Stimulated activated CD4-positive, alpha-beta T cell treated with anti-CD3 and anti-CD28 coated beads, Interleukin-1b, Interleukin-23, amount 100 ng/mL, for 4 hours (primary cell): ENCODE measurements at regions not wholly inside any gene's neighbourhood (a gene's known extent, or its start where the extent isn't known, plus 50 kb on each side); places are given as distances from the start of the nearest gene placed in this dataset.
"Not testable (repeated sequence)": the region's sequence is repeated elsewhere in the genome, so short reads cannot be mapped to it uniquely, and the experiment has no call there.

Experiments used
- DNase-seq, 2 donors: peaks; one replicate each; pipeline ENCODE4 v3.0.0-alpha.2; 2020; ENCODE audit warnings: low read depth in 2 of 2

DNA sequence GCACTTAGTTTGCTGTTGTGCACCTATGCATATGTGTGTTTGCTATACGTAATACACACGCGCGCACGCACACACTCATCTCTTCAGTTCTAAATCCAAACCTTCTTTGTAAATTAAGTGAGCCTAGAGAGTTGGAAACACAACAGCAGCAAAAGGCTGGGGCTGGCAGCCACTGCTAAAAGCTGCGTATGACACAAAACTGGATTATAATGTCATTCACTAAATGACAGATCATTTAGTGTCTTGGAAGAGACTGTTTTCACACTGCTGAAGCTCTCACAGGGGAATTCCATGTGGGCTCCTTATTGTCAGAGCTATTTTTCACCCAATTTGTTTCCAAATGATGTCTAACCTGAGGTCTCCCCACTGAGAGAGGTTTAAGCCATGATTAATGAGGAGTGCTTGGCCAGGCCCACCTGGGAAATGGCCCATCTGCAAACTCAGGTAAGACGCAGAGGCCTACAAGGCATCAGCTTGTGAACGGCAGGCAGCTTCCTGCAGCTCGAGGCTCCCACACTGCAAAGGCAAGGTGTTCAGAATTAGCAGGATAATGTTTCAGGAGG lies 94.2 kb downstream of the OLIG3 start:
- no peak for DNase-seq

DNA sequence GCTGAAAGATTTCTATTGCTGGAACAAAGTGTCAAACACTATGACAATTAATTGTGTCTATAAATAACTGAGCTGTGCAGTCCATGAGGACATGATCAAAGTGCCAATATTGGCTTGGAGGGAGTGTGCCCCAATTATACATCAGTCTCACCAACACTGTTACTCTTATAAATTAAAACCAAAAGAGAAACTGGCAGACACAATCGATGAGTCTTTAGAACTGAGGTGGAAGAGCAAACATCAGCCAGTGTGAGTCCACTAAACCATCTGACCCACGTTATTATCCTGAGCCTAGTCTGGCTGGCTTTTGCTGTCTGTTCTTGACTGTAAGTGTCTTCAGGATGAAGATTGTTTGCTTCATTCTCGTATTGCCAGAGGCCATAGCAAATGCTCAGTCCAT lies 98.9 kb downstream of the OLIG3 start:
- no peak for DNase-seq

GRCh38 chr6:137391061-137391814 lies 103.0 kb downstream of the OLIG3 start:
- no peak for DNase-seq

GRCh38 chr6:137390334-137390733 lies 103.9 kb downstream of the OLIG3 start:
- DNase-seq: no peak

DNA sequence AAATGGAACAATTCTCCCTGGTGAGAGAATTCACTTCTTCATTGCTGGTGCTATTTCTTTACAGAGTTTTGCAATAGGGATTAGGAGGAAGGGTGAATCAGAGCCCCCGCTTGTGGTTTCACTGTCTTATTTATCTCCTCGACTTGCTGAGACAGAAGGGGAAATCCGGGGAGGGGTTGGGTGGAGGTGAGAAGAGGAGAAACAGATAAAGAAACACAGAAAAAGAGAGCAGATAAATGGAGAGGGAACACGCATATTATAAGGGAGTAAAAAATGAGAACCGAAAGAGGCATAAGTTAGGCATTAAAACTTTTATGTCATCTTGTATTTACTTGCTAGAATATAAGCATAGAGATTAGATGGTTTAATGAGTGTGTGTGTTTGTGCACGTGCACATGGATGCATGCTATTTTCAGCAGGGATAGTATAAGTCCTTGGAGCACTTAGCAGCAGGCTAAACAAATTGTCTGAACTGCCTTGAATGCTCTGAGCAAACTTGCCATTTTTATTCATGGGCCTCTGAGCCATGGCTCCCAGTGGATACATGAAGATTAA lies 105.0 kb downstream of the OLIG3 start:
- DNase-seq: peak; percentile 39 to 60

GRCh38 chr6:137387096-137387764 lies 107.0 kb downstream of the OLIG3 start:
- DNase-seq: no peak

GRCh38 chr6:137383287-137383686 lies 110.9 kb downstream of the OLIG3 start:
- DNase-seq: not testable (repeated sequence)

GRCh38 chr6:137378090-137378369 lies 116.2 kb downstream of the OLIG3 start:
- DNase-seq: no peak

DNA sequence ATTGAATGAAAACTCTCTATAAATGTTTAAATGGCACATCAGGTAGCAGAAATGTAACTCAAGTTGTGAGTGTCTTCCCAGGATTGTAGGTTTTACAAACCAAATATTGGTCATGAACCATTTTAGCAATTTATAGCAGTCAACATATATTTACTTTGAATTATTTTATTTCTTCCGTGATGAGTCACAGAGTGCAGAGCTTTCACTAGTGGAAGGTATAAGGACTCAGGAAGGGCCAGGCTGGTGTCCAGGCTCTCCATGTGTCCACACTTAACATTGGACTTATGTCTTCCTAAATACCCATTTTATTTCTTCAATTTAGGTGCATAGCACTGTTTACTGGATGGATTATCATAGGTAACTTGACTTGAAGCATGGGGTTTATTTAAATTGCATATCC lies 120.9 kb downstream of the OLIG3 start:
- no peak for DNase-seq

- DNase-seq: no peak
Observed at GRCh38 chr6:137372532-137372931, 121.7 kb downstream of the OLIG3 start.

GRCh38 chr6:137371634-137372016 lies 122.6 kb downstream of the OLIG3 start:
- no peak for DNase-seq

GRCh38 chr6:137370871-137371633 lies 123.1 kb downstream of the OLIG3 start:
- no peak for DNase-seq

DNA sequence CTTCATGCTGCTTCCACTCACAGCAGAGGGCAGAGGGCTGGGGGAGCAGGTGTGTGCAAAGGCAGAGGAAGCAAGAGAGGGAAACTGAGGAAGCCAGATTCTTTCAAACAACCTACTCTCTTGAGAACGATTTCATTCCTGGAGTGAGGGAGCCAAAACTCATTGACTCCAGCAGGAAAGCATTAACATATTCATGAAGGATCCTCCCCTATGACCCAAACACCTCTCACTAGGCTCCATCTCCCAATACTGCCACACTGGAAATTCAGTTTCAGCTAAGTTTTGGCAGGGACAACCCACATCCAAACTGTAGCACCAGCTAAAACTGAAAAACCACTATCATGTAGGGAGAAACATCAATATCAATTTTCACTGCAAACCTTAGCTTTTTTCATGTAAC lies 125.1 kb downstream of the OLIG3 start:
- DNase-seq: no peak

DNA sequence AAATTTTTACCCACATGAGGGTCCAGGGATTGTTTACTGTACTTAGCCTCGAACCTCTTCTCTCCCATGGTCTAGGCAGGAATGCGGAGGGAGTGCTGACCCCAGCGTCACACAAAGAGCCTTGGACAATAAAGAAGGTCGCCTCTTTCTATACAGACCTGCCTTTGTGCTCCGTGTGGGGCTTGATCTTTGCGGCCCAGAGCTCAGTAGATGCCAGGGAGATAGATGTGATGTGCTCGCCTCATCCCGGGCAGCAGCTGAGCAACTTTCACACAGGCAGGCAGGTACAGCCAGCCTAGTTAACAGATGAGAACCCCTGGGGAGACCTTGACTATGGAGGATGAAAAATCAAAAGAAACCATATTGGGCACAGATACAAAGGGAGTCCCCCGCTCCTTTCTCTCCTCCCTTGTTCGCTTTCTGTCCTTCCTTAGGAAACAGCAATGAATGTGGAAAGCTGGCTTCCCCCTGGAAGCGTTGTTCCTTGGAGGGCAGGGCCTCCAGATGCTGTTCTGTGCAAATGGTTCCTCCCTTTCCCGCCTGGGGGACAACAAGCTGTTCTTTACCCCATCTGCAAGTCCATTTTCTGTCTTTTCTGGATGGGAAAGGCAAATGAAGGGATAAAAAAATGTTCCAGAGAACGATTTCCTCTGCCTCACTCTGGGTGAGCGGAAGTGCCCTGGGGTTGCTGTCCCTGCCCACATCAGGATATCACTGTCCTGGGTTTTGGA lies 128.3 kb downstream of the OLIG3 start:
- no peak for DNase-seq

GRCh38 chr6:137363805-137364138 lies 130.4 kb downstream of the OLIG3 start:
- DNase-seq: no peak

GRCh38 chr6:137362878-137363804 lies 131.1 kb downstream of the OLIG3 start:
- no peak for DNase-seq

DNA sequence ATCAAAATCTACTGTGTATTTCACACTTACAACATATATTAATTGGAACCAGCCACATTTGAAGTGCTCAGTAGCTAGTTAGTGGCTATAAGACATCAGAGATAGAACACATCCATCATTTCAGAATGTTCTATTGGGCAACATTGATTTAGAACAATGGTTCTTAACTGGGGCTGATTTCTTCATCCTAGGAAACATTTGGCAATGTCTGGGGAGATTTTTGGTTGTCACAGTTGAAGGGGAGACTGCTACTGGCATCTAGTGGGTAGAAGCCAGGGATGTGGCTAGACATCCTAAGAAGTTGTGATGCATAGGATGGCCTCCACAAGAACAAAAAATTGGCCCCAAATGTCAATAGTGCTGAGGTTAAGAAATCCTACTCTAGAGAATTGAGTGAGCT lies 132.5 kb downstream of the OLIG3 start:
- DNase-seq: no peak

GRCh38 chr6:137358273-137358672 lies 135.9 kb downstream of the OLIG3 start:
- DNase-seq: no peak

GRCh38 chr6:137357948-137358266 lies 136.3 kb downstream of the OLIG3 start:
- no peak for DNase-seq

DNA sequence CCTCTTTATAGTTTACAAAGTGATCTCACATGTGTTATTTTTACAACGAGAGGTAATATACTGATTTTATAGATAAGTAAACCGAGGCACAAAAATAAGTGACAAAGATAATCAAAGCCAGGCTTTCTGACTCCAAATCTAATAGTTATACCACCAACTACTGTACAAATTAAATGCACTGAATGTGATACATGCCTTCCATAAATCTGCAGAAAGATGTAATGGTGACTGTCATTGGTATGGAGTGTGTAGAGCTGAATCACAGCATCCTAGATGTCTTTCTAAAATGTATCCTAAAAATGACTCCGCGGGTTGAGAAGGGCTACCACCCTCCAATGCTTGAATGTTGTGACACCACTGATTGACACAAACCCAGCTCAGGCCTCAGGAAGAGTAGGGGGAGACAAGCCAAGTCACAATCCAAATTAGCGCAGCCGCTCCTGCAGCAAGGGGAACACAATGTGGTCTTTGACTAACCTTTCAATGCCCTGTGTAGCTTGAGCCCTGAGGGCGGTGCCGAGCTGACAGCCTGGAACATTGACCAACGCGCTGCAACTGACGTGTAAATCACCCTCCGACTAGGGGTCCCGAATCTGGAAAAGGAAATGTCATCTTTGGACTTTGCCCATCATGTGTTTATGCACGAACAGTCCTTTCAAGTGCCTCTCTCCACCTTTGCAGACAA lies 136.8 kb downstream of the OLIG3 start:
- no peak for DNase-seq
